ENCODE measurements at regions not wholly inside any gene's neighbourhood (a gene's known extent, or its start where the extent isn't known, plus 50 kb on each side); places are given as distances from the start of the nearest gene placed in this dataset.
"Not testable (repeated sequence)": the region's sequence is repeated elsewhere in the genome, so short reads cannot be mapped to it uniquely, and the experiment has no call there.

GRCh38 chr18:71223486-71223885, 934.6 kb downstream of the SOCS6 start:
- DNase-seq (ENCODE audit: low spot score), result no peak

- DNase-seq (ENCODE audit: low spot score), result no peak
These were observed 932.6 kb downstream of the SOCS6 start for GRCh38 chr18:71221405-71221804.

GRCh38 chr18:71212739-71213138, 923.9 kb downstream of the SOCS6 start:
- DNase-seq (ENCODE audit: low spot score), result not testable (repeated sequence)

- no peak for DNase-seq (ENCODE audit: low spot score)
These were observed 923.4 kb downstream of the SOCS6 start for GRCh38 chr18:71212222-71212621.

GRCh38 chr18:71209944-71210343, 921.1 kb downstream of the SOCS6 start:
- DNase-seq (ENCODE audit: low spot score), result no peak

GRCh38 chr18:71194438-71194837, 905.6 kb downstream of the SOCS6 start:
- no peak for DNase-seq (ENCODE audit: low spot score)

GRCh38 chr18:71189581-71189980, 900.7 kb downstream of the SOCS6 start:
- DNase-seq (ENCODE audit: low spot score), result no peak

- no peak for DNase-seq (ENCODE audit: low spot score)
These were observed 879.8 kb downstream of the SOCS6 start for GRCh38 chr18:71168557-71169145.

GRCh38 chr18:71136487-71136886, 847.6 kb downstream of the SOCS6 start:
- DNase-seq (ENCODE audit: low spot score), result no peak

GRCh38 chr18:71134122-71134521, 845.3 kb downstream of the SOCS6 start:
- no peak for DNase-seq (ENCODE audit: low spot score)

- no peak for DNase-seq (ENCODE audit: low spot score)
These were observed 843.1 kb downstream of the SOCS6 start for GRCh38 chr18:71131918-71132317.

GRCh38 chr18:71130351-71130750, 841.5 kb downstream of the SOCS6 start:
- DNase-seq (ENCODE audit: low spot score), result no peak

- no peak for DNase-seq (ENCODE audit: low spot score)
These were observed 836.7 kb downstream of the SOCS6 start for GRCh38 chr18:71125581-71125980.

- DNase-seq (ENCODE audit: low spot score), result no peak
These were observed 827.7 kb downstream of the SOCS6 start for GRCh38 chr18:71116535-71116934.

- DNase-seq (ENCODE audit: low spot score), result no peak
These were observed 826.4 kb downstream of the SOCS6 start for GRCh38 chr18:71115261-71115660.

GRCh38 chr18:71114550-71115210, 825.8 kb downstream of the SOCS6 start:
- no peak for DNase-seq (ENCODE audit: low spot score)

- no peak for DNase-seq (ENCODE audit: low spot score)
These were observed 818.4 kb downstream of the SOCS6 start for GRCh38 chr18:71107244-71107643.

GRCh38 chr18:71106701-71107100, 817.9 kb downstream of the SOCS6 start:
- no peak for DNase-seq (ENCODE audit: low spot score)

- no peak for DNase-seq (ENCODE audit: low spot score)
These were observed 817.2 kb downstream of the SOCS6 start for GRCh38 chr18:71105994-71106546.

GRCh38 chr18:71105078-71105819, 816.4 kb downstream of the SOCS6 start:
- DNase-seq (ENCODE audit: low spot score), result no peak

GRCh38 chr18:71079606-71080005, 790.8 kb downstream of the SOCS6 start:
- no peak for DNase-seq (ENCODE audit: low spot score)

GRCh38 chr18:71077451-71077850, 788.6 kb downstream of the SOCS6 start:
- DNase-seq (ENCODE audit: low spot score), result no peak

- DNase-seq (ENCODE audit: low spot score), result no peak
These were observed 786.3 kb downstream of the SOCS6 start for GRCh38 chr18:71075147-71075546.
